MM.1S (cell line): ENCODE measurements at regions not wholly inside any gene's neighbourhood (a gene's known extent, or its start where the extent isn't known, plus 50 kb on each side); places are given as distances from the start of the nearest gene placed in this dataset.

Experiments
- DNase-seq: peaks from one replicate; pipeline ENCODE4 v3.0.0-alpha.2; 2015
- H2AFZ ChIP-seq: fragments of 300-600 bp; sonication (generic); 2 replicates; pipeline ENCODE4 v1.6.0; 2016; ENCODE audit warnings: antibody characterized with exemption, low read length
- H3F3A ChIP-seq: fragments of 300-600 bp; sonication (generic); 2 replicates; pipeline ENCODE4 v1.6.1; 2016; ENCODE audit warnings: mild to moderate bottlenecking, antibody characterized with exemption, low read length, moderate library complexity, mixed read lengths; ENCODE audit not compliant: insufficient read depth
- H3K27ac ChIP-seq: fragments of 300-600 bp; sonication (generic); 2 replicates; pipeline ENCODE4 v1.5.1; 2016; ENCODE audit warnings: mild to moderate bottlenecking, low read length
- H3K27me3 ChIP-seq: fragments of 300-600 bp; sonication (generic); replicated peaks from 2 replicates; pipeline ENCODE4 v1.6.0; 2016; ENCODE audit warnings: low read length; ENCODE audit not compliant: insufficient read depth
- H3K36me3 ChIP-seq: fragments of 300-600 bp; sonication (generic); replicated peaks from 2 replicates; pipeline ENCODE4 v1.6.1; 2016; ENCODE audit warnings: mild to moderate bottlenecking, low read length, mixed read lengths; ENCODE audit not compliant: insufficient read depth
- H3K4me1 ChIP-seq: fragments of 300-600 bp; sonication (generic); 2 replicates; pipeline ENCODE4 v1.6.1; 2016; ENCODE audit warnings: low read length, mixed read lengths
- H3K4me2 ChIP-seq: fragments of 300-600 bp; sonication (generic); 2 replicates; pipeline ENCODE4 v1.6.0; 2016; ENCODE audit warnings: low read depth, low read length
- H3K4me3 ChIP-seq: fragments of 300-600 bp; sonication (generic); 2 replicates; pipeline ENCODE4 v1.5.1; 2016; ENCODE audit warnings: low read length, mixed read lengths
- H3K79me2 ChIP-seq: fragments of 300-600 bp; sonication (generic); 2 replicates; pipeline ENCODE4 v1.6.1; 2016; ENCODE audit warnings: mixed run types, low read length, mixed read lengths
- H3K9ac ChIP-seq: fragments of 300-600 bp; sonication (generic); 2 replicates; pipeline ENCODE4 v1.6.1; 2016; ENCODE audit warnings: low read length, mixed read lengths
- H3K9me2 ChIP-seq: fragments of 300-600 bp; sonication (generic); replicated peaks from 2 replicates; pipeline ENCODE4 v1.6.1; 2016; ENCODE audit warnings: mild to moderate bottlenecking, low read length, mixed read lengths; ENCODE audit not compliant: insufficient read depth
- H3K9me3 ChIP-seq: fragments of 300-600 bp; sonication (generic); replicated peaks from 2 replicates; pipeline ENCODE4 v1.6.1; 2016; ENCODE audit warnings: mild to moderate bottlenecking, low read length, mixed read lengths; ENCODE audit not compliant: insufficient read depth
- H4K20me1 ChIP-seq: fragments of 300-600 bp; sonication (generic); 2 replicates; pipeline ENCODE4 v1.6.1; 2016; ENCODE audit warnings: mild to moderate bottlenecking, low read length, moderate library complexity, mixed read lengths; ENCODE audit not compliant: insufficient read depth
- EZH2 ChIP-seq: fragments of 300-600 bp; sonication (generic); optimal IDR thresholded peaks from 2 replicates; pipeline ENCODE3; 2017; ENCODE audit warnings: low read depth, mild to moderate bottlenecking, antibody characterized with exemption, low read length, mixed read lengths
- EZH2phosphoT487 ChIP-seq: fragments of 300-600 bp; sonication (generic); IDR thresholded peaks from 2 replicates; pipeline ENCODE4 v1.6.1; 2018; ENCODE audit warnings: antibody characterized with exemption, low read length
- TF ChIP-seq, protein P1 (sequence below): fragments of 300-600 bp; sonication (generic); IDR thresholded peaks from 2 replicates; pipeline ENCODE4 v1.5.1; 2016; ENCODE audit warnings: antibody characterized with exemption, low read length, mixed read lengths

DNA sequence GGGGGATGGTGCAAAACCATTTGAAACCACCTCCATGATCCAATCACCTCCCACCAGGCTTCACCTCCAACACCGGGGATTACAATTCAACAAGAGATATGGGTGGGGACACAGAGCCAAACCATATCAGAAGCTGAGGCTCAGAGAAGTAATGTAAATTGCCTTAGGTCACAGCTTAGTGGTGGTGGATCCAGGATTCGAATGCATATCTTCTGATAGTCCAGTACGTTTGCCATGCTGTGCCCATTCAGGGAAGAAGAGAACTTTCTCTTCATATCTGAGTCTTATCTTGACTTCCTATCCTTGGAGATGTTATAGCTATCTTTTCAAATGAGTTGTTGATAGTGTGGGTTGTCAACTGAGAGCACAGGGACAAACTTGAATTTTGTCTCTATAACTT lies 325.5 kb downstream of the ZIC3 start:
- no peak for TF ChIP-seq EZH2
- no peak for TF ChIP-seq EZH2phosphoT487
- TF ChIP-seq, protein P1, sequence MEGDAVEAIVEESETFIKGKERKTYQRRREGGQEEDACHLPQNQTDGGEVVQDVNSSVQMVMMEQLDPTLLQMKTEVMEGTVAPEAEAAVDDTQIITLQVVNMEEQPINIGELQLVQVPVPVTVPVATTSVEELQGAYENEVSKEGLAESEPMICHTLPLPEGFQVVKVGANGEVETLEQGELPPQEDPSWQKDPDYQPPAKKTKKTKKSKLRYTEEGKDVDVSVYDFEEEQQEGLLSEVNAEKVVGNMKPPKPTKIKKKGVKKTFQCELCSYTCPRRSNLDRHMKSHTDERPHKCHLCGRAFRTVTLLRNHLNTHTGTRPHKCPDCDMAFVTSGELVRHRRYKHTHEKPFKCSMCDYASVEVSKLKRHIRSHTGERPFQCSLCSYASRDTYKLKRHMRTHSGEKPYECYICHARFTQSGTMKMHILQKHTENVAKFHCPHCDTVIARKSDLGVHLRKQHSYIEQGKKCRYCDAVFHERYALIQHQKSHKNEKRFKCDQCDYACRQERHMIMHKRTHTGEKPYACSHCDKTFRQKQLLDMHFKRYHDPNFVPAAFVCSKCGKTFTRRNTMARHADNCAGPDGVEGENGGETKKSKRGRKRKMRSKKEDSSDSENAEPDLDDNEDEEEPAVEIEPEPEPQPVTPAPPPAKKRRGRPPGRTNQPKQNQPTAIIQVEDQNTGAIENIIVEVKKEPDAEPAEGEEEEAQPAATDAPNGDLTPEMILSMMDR: no peak
- H3K4me1 ChIP-seq: no peaks in the 10 kb centered on the region
- H4K20me1 ChIP-seq: no peaks in the 10 kb centered on the region
- no peaks in the 10 kb centered on the region for H3K9me3 ChIP-seq
- H3K4me3 ChIP-seq: no peak overlapping the region
- no peaks in the 10 kb centered on the region for H3K27me3 ChIP-seq
- DNase-seq: no peak
- H3F3A ChIP-seq: no peaks in the 10 kb centered on the region
- H3K4me2 ChIP-seq: no peak overlapping the region
- H3K27ac ChIP-seq: no peak overlapping the region
- H3K36me3 ChIP-seq: no peaks in the 10 kb centered on the region
- no peaks in the 10 kb centered on the region for H3K9me2 ChIP-seq
- H3K79me2 ChIP-seq: no peaks in the 10 kb centered on the region
- no peak overlapping the region for H2AFZ ChIP-seq
- H3K9ac ChIP-seq: no peak overlapping the region

DNA sequence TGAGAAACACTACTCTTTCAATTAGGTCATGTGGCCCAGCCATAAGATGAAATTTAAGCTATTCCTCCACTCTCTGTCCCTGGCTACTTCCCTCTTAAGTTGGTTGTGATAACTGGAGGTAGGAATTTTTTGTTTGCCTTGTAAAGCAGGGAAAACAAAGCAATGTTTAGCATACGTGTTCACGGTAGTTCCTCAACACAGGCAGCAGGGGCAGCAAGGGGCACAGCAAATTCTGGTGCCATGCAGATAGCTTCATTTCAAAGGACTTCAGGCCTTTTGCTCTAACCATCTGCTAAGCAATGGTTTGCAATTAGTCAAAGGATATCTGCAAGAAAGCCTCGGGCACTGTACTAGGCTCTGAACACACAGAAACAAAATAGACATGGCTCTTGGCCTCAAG lies 330.2 kb downstream of the ZIC3 start:
- TF ChIP-seq EZH2 (no peak), EZH2phosphoT487 (no peak)
- TF ChIP-seq, protein P1: no peak
- H3K9me3 ChIP-seq: no peaks in the 10 kb centered on the region
- no peak overlapping the region for H3K9ac ChIP-seq
- H3K27ac ChIP-seq: no peak overlapping the region
- DNase-seq: no peak
- H3K4me2 ChIP-seq: no peak overlapping the region
- H4K20me1 ChIP-seq: no peaks in the 10 kb centered on the region
- H3K27me3 ChIP-seq: no peaks in the 10 kb centered on the region
- no peak overlapping the region for H2AFZ ChIP-seq
- no peaks in the 10 kb centered on the region for H3K36me3 ChIP-seq
- H3K4me1 ChIP-seq: no peaks in the 10 kb centered on the region
- no peaks in the 10 kb centered on the region for H3K9me2 ChIP-seq
- H3F3A ChIP-seq: no peaks in the 10 kb centered on the region
- H3K79me2 ChIP-seq: no peaks in the 10 kb centered on the region
- H3K4me3 ChIP-seq: no peak overlapping the region

DNA sequence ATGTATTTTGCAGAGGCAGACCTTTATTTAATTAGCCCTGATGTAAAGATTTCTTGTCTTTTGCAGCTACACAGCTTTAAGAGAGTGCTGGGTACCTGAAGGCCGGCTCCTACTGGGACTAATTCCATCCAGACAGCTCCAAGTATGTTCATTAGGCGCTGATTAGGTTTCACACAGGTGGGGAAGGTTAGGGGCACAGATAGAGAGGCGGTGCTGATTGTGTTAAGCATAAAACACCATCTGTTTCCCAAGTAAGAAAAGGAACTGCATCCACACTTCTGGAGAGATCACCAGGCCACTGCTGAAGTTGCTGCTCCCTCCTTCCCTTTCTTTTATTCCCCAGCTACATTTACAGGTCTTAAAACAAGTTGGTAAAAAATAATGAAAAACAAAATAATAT lies 349.5 kb downstream of the ZIC3 start:
- Histone ChIP-seq H2AFZ (no peak overlapping the region), H3K9me3 (no peaks in the 10 kb centered on the region), H3K27me3 (no peaks in the 10 kb centered on the region), H3K9me2 (no peaks in the 10 kb centered on the region), H3K4me2 (no peak overlapping the region), H3K36me3 (no peaks in the 10 kb centered on the region), H3K79me2 (no peaks in the 10 kb centered on the region), H4K20me1 (no peaks in the 10 kb centered on the region), H3K9ac (no peak overlapping the region), H3K4me3 (no peak overlapping the region), H3K27ac (no peak overlapping the region), H3K4me1 (no peaks in the 10 kb centered on the region), H3F3A (no peaks in the 10 kb centered on the region)
- no peak for DNase-seq
- TF ChIP-seq EZH2 (no peak), EZH2phosphoT487 (no peak)
- TF ChIP-seq, protein P1: no peak
